Amniotic epithelial cell (primary cell): ENCODE measurements at regions not wholly inside any gene's neighbourhood (a gene's known extent, or its start where the extent isn't known, plus 50 kb on each side); places are given as distances from the start of the nearest gene placed in this dataset.
"Not testable (repeated sequence)": the region's sequence is repeated elsewhere in the genome, so short reads cannot be mapped to it uniquely, and the experiment has no call there.

Experiments
- DNase-seq: peaks from one replicate; pipeline ENCODE4 v3.0.0-alpha.2; 2010; ENCODE audit warnings: low read depth

DNA sequence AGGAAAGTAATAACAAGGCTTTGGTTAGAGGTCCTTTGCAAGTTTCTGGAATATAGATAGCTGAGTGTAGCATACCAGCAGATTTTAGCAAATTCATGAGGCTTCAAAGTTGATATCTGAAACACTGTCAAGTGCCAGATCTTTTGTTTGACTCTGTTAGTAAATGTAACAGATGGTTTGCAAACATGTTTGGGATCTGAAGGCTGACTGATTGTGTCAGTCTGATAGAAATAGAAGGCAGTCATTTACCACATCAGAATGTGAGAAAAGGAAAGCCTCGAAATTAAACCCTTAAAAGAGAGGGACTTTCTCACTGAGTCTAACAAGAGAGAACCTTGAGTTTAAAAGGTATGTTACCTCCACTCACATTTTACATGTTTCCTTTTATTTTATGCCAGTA is 371.5 kb downstream of the KIF2B start:
- no peak for DNase-seq

DNA sequence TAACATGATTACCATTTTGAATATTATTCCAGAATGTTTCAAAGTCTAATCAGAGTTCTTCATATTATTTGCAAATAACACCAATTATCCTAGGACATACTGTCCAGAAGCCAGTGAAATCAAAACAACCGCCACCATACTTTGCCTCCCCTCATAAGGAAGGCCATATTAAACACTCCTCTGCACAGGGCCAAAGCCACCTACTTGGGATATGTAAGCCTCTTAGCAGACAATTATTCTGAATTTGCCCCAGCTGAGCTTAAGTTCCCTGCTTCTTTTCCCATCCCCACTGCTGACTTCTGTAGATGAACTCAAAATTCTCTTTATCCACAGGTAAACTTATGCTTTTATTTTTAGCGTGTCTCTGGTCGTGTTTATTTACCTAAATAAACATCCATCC is 374.0 kb downstream of the KIF2B start:
- no peak for DNase-seq

DNA sequence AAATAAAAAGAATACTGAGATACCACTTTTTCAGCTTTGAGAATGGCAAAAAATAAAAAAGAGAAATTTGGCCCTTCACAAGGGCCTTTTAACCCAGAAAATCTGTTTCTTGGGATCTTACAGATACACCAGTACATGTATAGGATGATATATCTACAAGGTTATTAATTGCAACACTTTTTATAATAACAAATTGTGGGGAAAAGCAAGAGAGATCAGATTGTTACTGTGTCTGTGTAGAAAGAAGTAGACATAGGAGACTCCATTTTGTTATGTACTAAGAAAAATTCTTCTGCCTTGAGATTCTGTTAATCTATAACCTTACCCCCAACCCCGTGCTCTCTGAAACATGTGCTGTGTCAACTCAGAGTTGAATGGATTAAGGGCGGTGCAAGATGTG is 378.7 kb downstream of the KIF2B start:
- not testable (repeated sequence) for DNase-seq

DNA sequence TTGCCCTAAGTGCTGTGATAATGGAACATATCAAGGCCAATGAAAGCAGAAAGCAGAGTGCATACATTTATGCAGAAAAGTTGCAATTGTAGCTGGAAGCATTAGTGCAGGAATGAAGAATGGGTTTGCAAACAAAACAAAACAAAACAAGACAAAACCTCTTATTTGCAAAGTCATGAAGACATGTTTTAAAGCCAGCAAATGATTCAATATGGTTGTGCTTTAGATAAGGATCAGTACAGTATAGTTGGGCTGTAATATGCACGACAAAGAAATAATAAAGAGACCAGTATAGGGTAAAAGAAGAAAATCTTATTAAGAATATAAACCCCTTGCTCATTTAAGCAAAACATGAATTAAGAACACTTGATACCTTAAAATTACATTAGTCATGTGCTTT is 398.1 kb downstream of the KIF2B start:
- DNase-seq: no peak

DNA sequence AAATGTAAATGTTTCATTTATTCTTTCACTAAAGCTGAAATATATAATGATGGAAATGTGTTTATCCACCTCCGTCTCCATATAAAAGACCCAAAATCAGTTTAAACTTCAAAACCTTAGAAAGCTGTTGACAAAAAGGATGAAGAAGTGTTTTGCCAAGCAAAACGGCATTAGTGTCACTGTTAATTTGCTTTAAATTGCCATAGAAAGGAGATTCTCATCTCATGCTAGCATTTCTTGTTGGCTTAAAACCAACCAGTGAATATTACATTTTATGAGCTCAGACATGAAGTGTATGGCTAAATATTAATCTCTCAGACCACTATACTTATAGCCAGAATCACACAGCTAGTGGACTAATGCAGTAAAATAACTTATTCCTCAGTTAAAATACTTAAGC is 398.8 kb downstream of the KIF2B start:
- DNase-seq: no peak

DNA sequence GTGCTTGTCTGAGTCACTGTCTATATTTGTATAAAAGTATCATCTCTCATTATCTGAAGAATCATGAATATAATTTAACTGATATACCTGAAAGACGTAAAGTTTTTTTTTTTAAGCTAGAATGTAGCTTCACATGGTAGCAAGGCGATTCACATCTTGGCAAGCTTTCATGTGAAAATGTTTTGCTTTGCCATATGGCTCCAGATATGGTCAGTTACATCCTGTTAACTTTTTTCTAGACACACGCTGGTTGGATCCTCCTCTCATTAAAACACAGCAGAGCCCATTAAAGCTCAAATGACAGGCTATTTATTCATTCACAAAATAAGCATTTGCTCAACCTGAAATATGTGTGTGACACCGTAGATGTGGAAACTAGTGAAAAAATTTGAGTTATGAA is 412.8 kb downstream of the KIF2B start:
- DNase-seq: no peak

DNA sequence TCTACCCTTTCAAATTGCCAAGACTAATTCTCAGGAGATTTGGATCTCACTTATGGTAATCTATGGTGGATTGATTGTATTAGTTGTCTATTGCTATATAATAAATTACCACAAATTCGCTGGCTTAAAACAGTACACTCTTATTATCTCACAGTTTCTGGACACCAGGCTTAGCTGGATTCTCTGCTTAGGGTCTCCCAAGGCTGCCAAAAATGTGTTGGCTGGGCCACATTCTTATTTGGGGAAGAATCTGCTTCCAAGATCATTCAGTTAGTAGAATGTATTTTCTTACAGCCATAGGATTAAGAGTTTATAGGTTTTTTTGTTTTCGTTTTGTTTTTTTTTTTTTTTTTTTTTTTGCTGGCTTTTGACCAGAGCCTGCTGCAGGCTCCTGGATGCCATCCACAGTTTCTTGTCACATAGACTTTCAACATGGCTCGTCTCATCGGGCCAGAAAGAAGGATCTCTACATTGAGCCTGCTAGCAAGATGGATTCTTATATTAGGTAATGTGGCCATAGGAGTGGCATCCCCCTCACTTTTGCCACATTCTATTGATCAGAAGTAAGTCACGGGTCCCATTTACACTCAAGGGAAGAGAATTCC is 415.3 kb downstream of the KIF2B start:
- no peak for DNase-seq

DNA sequence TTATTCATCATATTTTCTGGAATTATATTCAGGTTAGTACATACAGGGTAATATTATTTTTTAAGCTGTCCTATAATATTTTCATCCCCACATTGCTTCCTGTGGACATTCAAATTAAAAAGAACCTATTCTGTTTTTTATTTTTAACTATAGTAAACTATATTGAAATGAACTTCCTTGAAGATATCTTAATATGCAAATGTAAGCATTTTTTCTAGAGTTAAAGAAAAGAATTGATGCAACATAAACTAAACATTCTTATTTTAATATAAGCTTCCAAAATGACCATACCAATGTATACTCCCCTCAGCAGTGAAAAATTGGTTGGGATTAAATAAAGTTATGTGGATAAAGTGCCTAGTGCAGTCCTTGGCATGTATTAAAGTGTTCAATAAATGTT is 416.6 kb downstream of the KIF2B start:
- DNase-seq: no peak

DNA sequence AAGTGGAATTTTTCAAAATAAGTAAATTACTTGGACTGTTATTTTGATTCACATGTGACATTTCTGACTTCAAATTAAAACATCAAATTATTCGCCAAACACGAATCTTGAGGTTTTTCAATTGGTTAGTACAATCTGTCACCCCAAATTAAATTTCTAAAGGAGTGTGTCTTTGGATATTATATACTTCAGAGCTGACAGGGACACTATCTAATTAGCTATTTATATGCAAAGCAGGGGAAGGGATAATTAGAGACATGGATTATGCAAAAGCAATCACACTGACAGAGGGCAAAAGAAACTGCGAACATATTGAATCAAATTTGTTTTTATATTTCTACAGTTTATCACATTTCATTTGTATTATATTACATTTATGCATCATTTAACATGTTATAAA is 433.0 kb downstream of the KIF2B start:
- DNase-seq: no peak

DNA sequence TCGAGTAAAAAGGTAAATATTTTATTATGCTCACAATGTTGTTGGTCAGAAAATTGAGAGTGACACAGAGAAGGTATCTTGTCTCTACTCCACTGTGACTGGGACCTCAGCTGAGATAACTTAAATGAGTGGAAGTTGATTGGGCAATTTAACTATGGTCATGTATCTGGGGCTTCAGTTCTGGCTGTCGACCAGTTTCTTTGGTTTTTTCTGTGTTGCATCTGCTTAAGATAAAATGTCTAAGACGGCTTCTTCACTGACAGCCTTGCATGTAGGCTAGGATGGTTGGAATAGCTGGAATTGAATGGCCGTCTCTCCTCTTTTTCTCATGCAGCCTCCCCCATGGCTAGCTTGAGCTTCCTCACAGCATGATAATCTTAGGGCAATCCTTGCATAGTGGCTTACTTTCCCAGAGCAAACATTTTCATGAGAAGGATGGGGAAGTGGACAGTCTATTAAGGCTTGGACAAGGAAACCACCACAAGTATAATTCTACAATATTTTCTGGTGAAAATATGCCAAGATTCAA is 433.7 kb downstream of the KIF2B start:
- no peak for DNase-seq

DNA sequence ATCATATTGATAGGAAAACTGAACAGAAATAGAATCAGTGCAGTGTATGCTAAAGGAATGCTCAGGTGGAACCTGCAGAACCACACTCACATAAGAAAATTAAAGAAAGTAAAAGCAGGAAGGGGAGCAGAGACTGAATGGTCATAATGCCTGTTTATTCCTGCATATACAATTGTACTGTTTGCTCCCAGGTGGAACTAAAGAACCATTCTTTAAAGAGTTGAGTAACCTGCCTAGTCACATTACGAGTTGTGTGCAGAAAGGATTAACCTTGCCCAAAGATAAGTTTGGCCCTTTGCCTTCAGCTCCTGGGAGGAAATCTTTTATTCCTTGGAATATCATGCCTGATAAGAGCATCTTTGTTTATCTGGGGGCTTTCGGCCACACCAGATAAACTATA is 434.7 kb downstream of the KIF2B start:
- DNase-seq: no peak

DNA sequence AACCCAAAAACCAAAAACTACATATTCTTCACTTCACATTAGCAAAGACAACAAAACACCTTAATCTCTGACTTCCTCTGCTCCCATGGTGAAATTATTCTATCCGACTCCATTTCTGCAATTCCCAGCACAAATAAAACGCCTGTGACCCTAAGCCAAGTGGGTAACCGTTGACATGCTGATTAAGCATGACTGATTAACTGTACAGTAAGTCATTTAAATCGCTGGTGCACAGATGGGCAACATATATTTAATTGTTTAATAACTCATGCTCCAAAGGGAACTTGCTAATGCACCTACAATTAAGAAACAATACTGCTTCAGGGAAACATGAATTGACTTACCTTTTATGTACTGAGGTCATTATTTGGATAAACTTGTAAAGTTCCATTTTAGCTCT is 436.7 kb downstream of the KIF2B start:
- no peak for DNase-seq

DNA sequence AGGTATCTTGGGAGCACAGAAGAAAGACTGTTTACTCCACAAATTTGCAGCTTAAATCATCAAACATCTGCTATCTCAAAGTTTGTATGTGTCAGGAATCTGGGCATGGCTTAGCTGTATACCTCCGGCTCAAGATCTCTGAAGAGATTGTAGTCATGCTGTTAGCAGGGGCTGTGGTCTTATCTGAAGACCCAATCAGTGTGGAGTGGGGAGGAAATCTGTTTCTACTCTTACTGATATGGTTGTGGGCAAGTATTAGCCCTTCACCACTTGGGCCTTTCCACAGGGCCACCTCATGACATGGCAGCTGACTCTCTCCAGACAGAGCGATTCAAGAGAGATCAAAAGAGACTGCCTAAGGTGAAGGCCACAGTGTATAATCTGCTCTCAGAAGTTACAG is 438.7 kb downstream of the KIF2B start:
- no peak for DNase-seq

DNA sequence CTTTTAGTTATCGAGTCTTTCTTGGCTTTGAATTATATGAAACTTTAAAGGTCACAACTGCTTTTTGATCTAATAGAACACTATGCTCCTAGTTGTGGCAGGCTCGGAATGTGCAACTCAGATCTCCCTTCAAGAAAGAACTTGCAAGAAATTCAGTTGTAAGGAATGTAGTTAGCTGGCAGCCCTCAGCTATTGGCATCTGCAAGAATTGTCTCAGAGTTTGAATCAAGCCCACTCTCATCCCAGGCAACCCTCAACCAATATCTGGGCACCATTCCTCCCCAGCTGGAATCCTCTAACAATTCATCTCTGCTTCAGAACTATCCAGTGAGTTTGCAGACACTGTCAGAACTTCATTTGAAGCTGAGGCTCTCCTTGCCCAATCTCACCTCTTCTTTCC is 447.2 kb downstream of the KIF2B start:
- DNase-seq: no peak

DNA sequence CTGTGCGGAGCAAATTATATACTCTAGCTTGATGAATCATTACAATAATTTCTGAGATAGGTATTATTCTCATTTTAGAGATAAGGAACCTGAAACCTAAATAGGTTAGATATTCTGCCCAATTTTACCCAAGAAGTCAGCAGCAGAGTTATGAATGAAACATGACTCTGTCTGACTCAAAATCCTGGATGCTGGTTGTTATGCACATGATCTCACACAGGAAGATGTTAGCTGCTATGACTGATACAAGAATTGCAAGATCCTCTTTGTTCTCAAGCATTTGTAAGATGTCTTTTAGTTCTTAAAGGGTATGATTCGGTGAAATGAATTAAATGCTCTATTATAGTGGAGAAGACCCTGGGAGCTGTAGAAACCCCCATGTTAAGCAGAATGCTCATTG is 447.8 kb downstream of the KIF2B start:
- no peak for DNase-seq

DNA sequence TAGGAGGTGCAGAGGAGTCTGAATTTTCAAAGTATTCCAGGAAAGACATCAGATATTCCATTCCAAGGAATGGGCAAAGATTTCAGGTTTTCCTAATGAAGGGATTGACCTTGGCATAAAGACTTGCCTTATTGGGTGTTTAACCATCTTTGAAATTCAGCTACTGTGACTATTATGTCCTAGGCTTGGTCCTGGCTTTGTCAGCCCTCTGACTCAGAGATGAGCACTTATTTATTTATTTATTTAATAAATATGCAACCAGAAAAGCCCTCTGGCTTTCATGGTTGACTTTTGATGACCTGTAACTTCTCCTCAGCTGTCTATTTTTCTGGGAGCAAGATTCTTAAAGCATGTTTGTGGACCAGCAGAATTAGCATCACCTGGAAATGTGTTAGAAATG is 455.1 kb downstream of the KIF2B start:
- DNase-seq: no peak

DNA sequence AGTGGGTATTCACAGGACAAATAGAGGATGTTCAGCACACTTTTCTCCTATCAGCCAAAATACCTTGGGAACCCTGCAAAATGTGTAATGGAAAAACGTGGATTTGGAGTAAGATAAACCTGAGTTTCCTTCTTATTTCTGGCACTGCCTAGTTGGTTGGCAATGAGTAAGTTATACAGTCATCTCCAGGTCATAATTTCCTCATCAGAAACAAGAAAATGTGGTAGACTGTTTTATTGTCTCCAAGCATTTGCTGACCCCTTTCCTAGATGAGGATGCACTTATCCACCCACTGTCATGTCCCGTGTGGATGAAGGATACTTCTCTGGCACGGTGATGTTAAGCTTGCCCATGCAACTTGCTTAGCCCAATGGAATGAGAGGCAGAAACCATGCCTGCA is 458.0 kb downstream of the KIF2B start:
- no peak for DNase-seq

DNA sequence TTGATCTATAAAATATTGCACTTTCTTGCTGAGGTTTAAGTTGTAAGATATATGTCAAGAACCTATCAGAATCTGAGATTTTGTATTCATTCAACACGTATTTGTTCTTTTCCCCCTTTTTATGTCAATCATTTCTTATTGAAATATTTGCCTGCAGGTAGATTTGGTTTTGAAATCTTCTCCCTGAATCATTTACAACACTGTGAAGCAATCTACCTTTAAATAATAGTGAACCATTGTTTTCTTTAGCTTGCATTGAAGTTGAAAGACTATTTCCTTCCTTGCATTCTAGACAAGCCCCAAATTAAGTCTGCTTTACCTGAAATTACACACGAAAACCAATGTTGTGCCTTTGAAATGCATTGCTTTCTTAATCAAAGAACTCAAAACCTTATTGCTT is 460.2 kb downstream of the KIF2B start:
- no peak for DNase-seq

DNA sequence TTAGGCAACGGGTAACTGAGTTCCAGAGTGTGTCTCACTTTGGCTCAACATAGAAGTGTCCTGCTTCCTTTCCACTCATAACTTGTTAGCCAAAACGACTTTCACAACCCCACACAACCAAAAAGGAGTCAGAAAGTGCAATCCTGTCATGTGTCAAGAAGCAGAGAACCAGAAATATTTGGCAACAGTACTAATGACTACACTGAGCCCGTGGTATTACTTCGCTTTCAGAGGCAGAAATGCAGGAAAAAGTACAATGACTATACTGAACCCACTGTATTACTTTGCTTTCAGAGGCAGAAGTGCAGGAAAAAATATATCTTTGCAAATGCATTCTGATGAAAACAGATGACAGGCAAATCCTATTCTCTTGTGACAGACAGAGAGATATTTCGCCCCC is 484.6 kb downstream of the KIF2B start:
- DNase-seq: no peak

DNA sequence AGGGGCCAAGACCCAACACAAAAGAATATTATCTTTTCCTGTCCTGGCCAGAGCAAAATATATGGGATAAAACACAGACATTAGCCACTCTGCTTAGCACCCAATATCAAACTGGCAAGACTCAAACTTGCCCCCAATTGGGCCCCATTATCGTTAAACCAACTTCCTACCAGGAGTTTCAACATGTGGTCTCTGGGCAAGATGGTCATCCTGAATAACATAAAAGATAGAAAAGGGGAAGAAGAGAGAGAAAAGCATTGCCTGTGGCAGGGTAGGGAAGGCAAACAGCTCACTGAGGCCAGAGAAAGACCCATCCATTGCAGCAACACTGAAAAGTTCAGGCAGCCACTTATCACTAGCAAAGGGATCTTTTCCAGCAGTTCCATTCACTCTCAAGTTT is 502.1 kb downstream of the KIF2B start:
- no peak for DNase-seq

DNA sequence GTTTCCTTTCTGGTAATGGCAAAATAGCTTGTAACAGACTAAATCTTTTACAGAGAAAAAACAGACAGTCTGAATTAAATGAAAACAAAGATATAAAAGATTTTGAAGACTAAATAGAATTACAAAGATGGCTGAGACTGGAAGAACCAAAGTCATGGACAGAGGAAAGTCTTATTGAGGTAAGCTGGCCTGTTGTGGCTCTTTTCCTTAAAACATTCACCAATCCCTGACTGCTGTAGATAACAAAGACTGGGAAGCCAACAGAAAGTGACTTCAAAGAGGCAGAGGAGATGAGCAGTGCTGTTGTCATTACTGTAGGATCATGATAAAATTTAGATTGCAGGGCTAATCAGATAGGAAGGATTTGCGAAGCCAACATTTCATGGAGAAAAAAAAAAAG is 517.0 kb downstream of the KIF2B start:
- DNase-seq: no peak

DNA sequence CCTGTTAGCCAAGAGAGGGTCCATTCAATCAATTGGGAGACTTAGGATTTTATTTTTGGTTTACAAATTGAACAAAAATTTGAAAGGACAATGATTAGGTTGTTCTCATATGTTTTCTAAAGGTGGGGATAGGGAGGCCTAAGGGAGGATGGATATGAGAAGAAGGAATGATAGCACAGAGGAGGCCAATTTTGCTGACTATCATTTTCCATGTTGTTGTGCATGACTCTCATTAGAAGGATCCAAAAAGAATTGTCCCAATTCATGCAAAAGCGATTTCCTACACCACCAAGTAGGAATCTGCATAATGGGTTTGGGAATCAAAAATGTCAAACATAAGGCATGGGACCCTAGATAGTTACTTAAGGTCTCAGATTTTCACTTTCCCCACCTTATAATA is 524.8 kb downstream of the KIF2B start:
- DNase-seq: no peak

DNA sequence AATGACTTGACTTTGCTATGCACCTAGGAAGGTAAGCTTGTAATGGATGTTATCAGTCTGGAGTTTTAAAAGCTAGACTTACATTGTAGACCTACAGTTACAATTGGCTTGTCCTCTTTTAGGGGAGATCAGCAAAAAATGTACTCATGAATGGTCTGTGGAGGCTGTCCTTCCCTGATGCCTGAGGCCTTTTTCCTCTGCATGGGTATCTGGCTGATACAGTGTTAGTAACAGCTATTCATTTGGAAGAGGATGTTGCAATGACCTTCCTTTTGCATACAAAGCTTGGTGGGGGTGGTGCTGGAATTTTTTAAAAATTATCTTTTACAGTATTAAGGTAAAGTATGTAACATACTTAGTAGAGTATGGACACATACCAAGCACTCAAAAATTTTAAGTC is 525.5 kb downstream of the KIF2B start:
- DNase-seq: no peak

DNA sequence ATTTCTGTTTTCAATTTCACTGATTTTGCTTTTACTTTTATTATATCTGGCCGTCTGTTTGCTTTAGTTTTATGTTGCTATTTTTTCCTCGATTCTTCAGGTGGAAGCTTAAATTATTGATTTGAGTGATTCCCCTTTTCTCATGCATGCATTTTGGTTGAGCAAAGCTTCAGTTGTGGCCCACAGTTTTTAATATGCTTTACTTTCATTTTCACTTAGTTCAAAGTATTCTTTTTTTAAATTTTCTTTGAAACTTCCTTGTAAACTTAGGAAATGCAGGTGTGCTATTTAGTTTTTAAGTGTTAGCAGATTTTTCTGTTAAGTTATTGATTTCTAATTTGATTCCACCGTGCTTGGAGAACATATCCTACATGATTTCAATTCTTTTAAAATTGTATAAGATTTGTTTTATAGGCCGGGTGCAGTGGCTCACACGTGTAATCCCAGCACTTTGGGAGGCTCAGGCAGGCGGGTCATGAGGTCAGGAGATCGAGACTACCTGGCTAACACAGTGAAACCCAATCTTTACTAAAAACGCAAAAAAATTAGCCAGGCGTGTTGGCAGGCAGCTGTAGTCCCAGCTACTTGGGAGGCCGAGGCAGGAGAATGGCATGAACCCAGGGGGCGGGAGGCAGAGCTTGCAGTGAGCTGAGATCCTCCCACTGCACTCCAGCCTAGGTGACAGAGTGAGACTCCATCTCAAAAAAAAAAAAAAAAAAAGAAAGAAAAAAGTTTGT is 531.2 kb downstream of the KIF2B start:
- DNase-seq: no peak
